ENCODE measurements at regions not wholly inside any gene's neighbourhood (a gene's known extent, or its start where the extent isn't known, plus 50 kb on each side); places are given as distances from the start of the nearest gene placed in this dataset.

DNA sequence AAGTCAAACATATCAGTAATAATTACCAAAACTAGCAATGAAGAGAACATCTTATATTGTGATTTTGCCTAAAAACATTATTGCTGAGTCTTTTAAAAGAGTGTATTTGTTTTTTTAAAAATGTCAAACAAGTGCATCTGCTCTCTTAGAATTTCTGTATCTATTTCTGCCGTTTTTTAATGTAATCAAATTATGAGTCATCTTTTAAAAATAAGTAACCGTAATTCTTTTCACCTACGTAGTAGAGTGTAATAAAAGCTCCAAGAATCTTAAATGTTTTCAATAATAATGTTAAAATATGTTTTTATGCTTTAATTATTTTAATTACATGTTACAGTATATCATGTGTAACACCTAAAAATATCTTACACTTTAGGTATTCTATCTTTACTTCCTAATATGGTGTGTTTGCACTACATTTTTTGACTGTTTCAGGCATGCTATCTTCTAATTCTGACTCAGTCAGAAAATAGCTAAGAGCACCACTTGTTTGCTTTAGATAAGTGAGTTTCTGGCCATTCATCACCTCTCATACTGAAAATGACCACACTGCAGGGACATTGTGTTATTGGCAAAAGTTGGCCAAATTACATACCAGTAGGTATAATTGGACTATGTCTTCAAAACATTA, 368.5 kb downstream of the PCDH7 start:
- H3K4me3 ChIP-seq (ENCODE audit: low read length) = no peak overlapping the region
- no peak for DNase-seq (ENCODE audit: low read depth)
- TF ChIP-seq, protein P1, sequence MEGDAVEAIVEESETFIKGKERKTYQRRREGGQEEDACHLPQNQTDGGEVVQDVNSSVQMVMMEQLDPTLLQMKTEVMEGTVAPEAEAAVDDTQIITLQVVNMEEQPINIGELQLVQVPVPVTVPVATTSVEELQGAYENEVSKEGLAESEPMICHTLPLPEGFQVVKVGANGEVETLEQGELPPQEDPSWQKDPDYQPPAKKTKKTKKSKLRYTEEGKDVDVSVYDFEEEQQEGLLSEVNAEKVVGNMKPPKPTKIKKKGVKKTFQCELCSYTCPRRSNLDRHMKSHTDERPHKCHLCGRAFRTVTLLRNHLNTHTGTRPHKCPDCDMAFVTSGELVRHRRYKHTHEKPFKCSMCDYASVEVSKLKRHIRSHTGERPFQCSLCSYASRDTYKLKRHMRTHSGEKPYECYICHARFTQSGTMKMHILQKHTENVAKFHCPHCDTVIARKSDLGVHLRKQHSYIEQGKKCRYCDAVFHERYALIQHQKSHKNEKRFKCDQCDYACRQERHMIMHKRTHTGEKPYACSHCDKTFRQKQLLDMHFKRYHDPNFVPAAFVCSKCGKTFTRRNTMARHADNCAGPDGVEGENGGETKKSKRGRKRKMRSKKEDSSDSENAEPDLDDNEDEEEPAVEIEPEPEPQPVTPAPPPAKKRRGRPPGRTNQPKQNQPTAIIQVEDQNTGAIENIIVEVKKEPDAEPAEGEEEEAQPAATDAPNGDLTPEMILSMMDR (conservative IDR thresholded peaks at IDR 0.05; ENCODE audit: low read depth, low read length) = no peak

DNA sequence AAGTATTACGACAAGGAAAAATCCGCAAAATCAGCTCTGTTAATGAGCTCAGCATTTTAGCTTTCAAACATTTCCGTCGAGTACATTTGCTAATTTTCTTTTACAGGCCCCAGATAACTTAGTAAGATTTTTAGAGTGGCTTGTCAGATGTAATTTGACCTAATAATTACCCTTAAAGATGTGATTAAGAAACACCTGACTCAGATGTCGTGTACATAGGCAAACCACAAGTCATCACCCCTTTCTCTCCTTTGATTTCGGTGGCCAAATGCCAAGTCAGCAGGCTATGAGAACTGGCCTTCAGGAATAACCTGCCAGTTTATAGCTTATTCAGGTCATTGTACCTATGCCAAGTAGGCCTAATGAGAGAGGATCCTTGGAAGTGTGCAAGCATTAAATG, 369.6 kb downstream of the PCDH7 start:
- H3K4me3 ChIP-seq (ENCODE audit: low read length) = no peak overlapping the region
- TF ChIP-seq, protein P1 (conservative IDR thresholded peaks at IDR 0.05; ENCODE audit: low read depth, low read length) = no peak
- DNase-seq (ENCODE audit: low read depth) = peak; percentile 99

DNA sequence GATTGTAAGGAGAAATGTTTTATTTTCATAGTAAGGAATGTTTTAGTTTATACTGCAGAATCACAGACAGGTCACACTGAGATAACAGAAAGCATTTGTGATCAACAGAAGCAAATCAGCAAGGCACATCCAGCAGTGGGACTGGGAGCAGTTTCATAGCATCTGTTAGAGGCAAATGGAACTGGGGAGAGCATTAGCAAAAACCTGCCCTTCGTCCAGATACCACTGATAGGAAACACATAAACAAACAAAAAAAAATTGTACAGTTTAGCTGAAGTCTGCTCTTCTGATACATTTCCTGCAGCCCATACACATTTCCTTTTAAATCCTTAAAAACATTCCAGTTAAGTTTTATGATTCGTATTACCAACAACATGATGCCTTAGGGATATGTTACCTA, 374.3 kb downstream of the PCDH7 start:
- no peak overlapping the region for H3K4me3 ChIP-seq (ENCODE audit: low read length)
- TF ChIP-seq, protein P1 (conservative IDR thresholded peaks at IDR 0.05; ENCODE audit: low read depth, low read length) = no peak
- no peak for DNase-seq (ENCODE audit: low read depth)

DNA sequence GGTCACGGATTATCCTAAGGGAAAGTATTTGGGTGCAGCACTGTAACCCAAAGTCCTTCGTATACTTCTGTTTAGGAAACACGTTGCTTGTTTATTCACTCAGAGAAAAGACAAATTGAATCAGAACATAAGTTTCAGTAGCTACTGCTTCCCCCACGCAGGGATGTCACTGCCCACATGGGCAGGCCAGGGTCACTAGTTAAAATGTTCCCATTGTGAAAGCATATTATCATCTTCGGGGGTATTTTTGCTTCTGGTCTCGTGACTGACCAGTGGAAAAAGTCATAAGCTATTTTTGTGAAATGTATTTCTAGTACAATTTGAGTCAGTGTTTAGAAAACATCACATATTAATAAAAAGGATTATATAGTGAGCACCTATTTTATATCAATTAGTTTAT, 377.8 kb downstream of the PCDH7 start:
- no peak for DNase-seq (ENCODE audit: low read depth)
- TF ChIP-seq, protein P1 (conservative IDR thresholded peaks at IDR 0.05; ENCODE audit: low read depth, low read length) = no peak
- H3K4me3 ChIP-seq (ENCODE audit: low read length) = no peak overlapping the region

DNA sequence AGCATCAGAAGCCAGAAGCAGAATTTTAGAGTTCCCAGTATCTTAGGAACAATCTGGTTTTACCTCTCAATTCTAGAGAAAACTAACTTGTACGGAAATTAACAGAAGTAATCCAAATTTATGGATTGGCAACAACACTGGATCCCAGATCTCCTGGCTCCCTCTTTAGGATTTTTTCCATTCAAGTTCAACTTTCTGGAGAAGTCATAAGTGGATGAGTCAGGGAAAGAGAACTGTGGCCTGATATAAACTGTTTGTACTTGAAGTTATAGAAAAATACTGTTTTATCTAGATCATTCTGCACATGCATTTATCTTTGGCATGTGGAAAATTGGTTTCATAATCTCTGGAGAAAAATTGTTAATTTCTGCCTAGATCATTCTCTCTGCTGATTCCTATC, 380.4 kb downstream of the PCDH7 start:
- TF ChIP-seq, protein P1 (conservative IDR thresholded peaks at IDR 0.05; ENCODE audit: low read depth, low read length) = no peak
- no peak overlapping the region for H3K4me3 ChIP-seq (ENCODE audit: low read length)
- DNase-seq (ENCODE audit: low read depth) = no peak

DNA sequence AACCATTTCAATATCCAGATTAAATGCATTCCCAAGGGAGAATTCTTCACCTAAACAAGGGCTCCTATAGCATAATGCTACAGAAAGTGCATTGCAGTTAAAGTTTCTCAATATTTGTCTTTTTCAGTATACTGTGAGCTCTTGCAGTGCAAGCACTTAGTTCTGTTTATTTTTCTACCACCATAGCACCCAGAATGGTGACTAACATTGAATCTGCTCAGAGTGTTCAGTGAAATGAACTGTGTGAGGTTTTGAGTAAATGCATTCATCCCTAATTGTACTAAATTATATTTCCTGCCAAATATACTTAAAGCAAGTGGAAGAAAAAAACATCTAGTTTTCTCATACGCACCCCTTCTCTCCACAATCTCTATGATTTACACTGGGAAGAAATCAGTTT, 383.9 kb downstream of the PCDH7 start:
- no peak overlapping the region for H3K4me3 ChIP-seq (ENCODE audit: low read length)
- DNase-seq (ENCODE audit: low read depth) = no peak
- TF ChIP-seq, protein P1 (conservative IDR thresholded peaks at IDR 0.05; ENCODE audit: low read depth, low read length) = no peak

DNA sequence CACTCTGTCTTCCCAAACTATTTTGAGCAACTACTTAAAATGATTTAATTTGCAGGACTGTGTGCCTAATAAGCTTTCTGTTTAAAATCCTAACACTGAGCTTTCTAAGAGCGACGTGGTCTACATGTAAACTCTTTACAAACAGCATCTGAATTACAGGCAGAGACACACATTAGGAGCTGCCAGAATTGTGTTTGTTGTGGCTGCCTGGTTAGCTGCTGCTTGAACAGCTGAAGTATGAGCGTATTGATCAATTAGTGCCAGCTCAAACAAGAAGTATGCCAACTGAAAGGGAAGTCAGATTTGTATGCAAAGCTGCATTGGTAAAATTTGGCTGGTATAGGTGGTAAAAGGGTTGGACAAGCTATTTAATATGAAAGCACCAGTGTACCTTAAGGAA, 384.4 kb downstream of the PCDH7 start:
- H3K4me3 ChIP-seq (ENCODE audit: low read length) = no peak overlapping the region
- no peak for DNase-seq (ENCODE audit: low read depth)
- TF ChIP-seq, protein P1 (conservative IDR thresholded peaks at IDR 0.05; ENCODE audit: low read depth, low read length) = no peak

All from retinal pigment epithelial cell (primary cell).